ENCODE measurements at regions not wholly inside any gene's neighbourhood (a gene's known extent, or its start where the extent isn't known, plus 50 kb on each side); places are given as distances from the start of the nearest gene placed in this dataset.

DNA sequence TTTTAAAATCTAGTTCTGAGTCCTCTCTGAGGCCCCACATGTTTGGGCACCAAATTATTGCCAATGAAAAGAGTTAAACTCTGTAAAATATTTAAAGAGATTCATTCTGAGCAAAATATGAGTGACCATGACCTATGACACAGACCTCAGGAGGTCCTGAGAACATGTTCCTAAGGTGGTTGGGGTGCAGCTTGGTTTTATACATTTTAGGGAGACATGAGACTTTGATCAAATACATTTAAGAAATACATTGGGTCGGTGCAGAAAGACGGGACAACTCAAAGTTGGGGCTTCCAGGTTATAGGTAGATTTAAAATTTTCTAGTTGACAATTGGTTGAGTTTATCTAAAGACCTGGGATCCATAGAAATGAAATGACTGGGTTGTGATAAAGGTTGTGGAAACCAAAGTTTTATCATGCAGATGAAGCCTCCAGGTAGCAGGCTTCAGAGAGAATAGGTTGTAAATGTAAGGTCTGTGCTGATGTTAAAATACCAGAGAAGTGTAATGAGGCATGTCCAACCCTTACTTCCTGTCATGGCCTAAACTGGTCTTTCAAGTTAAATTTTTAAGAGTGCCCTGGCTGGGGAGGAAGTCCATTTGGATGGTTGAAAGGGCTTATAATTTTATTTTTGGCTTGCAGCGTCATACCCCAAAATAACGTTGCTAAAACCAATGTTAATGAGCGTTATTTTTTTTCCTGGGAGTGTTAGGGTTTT, 274.9 kb downstream of the NUF2 start:
- DNase-seq (ENCODE audit: low read depth): no peak
- TF ChIP-seq, protein P1, sequence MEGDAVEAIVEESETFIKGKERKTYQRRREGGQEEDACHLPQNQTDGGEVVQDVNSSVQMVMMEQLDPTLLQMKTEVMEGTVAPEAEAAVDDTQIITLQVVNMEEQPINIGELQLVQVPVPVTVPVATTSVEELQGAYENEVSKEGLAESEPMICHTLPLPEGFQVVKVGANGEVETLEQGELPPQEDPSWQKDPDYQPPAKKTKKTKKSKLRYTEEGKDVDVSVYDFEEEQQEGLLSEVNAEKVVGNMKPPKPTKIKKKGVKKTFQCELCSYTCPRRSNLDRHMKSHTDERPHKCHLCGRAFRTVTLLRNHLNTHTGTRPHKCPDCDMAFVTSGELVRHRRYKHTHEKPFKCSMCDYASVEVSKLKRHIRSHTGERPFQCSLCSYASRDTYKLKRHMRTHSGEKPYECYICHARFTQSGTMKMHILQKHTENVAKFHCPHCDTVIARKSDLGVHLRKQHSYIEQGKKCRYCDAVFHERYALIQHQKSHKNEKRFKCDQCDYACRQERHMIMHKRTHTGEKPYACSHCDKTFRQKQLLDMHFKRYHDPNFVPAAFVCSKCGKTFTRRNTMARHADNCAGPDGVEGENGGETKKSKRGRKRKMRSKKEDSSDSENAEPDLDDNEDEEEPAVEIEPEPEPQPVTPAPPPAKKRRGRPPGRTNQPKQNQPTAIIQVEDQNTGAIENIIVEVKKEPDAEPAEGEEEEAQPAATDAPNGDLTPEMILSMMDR (IDR thresholded peaks at IDR 0.05; ENCODE audit: low read depth, low read length, missing control alignments): no peak
- in situ Hi-C loops (cut with HindIII; ENCODE audit: low sequenced_read_pairs): no loop called here
- H3K4me3 ChIP-seq (ENCODE audit: low read depth, low read length): no peak overlapping the region

DNA sequence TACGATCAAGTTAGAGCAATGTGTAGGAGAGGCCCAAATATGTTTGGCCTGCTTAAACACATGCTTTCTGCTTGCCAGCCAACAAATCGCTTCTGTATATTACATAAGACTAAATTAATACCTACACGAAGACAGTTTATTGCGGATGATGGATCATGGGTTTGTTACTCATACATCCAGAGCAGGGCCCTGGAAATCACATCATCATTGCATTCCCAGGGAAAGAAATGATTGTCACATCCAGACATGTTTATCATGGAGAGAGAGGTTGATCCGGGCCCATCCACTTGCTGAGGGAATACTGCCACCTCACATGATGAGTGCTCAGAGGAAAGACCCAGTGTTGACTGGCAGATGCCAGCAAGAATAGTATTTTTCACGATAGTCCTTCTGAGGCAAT, 282.6 kb downstream of the NUF2 start:
- no peak overlapping the region for H3K4me3 ChIP-seq (ENCODE audit: low read depth, low read length)
- in situ Hi-C loops (cut with HindIII; ENCODE audit: low sequenced_read_pairs): no loop called here
- no peak for DNase-seq (ENCODE audit: low read depth)
- TF ChIP-seq, protein P1 (IDR thresholded peaks at IDR 0.05; ENCODE audit: low read depth, low read length, missing control alignments): no peak

DNA sequence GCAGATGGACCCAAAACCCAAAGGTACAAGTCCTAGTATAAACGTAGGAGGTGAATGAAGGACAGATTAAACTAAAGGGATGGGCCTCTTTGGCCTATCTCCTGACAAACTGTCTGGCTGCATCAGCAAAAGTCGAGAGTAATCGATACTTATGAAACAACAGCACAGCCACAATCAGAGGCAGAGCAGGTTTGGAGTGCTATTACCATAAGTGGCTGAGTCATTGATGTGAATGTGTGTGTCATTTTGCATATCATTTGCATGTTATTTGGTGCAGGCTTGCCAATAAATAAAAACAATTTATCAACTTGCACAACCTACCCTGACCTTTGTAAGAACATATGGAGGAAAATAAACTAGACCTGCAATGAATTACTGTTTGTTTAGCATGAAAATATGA, 283.1 kb downstream of the NUF2 start:
- no peak for DNase-seq (ENCODE audit: low read depth)
- in situ Hi-C loops (cut with HindIII; ENCODE audit: low sequenced_read_pairs): no loop called here
- TF ChIP-seq, protein P1 (IDR thresholded peaks at IDR 0.05; ENCODE audit: low read depth, low read length, missing control alignments): no peak
- no peak overlapping the region for H3K4me3 ChIP-seq (ENCODE audit: low read depth, low read length)

DNA sequence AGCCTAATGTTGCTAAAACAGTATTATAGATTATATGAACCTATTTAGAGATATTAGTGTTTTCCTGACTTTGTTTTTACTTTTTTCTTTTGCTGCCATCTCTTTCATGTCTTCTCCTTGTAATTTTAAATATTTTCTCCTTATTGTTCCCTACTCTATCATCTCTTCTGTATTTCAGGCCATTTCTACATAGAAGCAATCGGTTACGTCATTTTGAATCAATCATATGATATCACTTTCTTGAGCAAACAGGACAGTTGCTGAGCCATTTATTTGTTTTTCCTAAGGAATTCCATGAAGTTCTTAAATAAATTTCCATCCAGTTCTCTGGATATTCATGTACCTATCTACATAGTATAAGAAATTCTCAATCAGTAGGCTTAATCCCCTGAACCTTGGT, 287.2 kb downstream of the NUF2 start:
- TF ChIP-seq, protein P1 (IDR thresholded peaks at IDR 0.05; ENCODE audit: low read depth, low read length, missing control alignments): no peak
- in situ Hi-C loops (cut with HindIII; ENCODE audit: low sequenced_read_pairs): no loop called here
- no peak for DNase-seq (ENCODE audit: low read depth)
- H3K4me3 ChIP-seq (ENCODE audit: low read depth, low read length): no peak overlapping the region

DNA sequence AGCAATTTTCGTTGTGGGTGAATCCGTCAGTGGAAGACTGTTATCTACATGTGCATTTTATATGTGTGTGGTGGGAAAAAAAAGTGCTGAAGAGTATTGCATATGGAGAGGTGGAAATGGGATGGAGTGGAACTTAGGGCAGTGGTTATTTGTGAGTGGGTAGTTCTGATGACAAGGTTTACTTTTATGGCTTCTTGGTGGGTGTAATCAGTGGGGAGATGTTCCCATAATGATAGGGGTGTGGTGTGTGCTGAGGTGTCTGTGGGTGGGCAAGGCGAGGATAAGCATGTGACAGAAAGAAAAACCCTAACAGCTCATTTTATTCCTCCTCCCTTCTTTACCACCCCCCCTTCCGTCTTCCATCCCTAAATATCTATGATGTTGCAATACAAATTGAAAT, 288.1 kb downstream of the NUF2 start:
- TF ChIP-seq, protein P1 (IDR thresholded peaks at IDR 0.05; ENCODE audit: low read depth, low read length, missing control alignments): no peak
- no peak overlapping the region for H3K4me3 ChIP-seq (ENCODE audit: low read depth, low read length)
- in situ Hi-C loops (cut with HindIII; ENCODE audit: low sequenced_read_pairs): no loop called here
- DNase-seq (ENCODE audit: low read depth): no peak

DNA sequence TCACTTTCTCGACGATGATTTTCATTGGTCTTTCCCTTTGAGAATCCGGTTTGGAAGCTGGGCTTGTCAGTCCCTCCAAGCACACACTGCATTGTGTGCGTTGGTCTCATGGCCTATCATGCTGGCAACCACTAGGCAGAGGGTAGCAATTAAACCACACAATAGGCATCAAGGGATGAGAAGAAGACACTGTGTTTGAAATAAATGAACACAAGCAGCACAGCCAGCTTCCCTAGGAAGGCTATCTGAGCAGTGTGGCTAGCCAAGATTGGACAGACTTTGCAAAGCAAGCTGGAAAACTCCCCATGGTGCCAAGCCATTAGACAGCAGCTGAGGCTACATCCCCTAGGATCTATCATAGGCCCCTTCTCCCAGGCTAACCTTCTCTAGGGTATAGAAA, 288.7 kb downstream of the NUF2 start:
- no peak for DNase-seq (ENCODE audit: low read depth)
- in situ Hi-C loops (cut with HindIII; ENCODE audit: low sequenced_read_pairs): no loop called here
- TF ChIP-seq, protein P1 (IDR thresholded peaks at IDR 0.05; ENCODE audit: low read depth, low read length, missing control alignments): no peak
- H3K4me3 ChIP-seq (ENCODE audit: low read depth, low read length): no peak overlapping the region

Data from astrocyte of the cerebellum (primary cell).